ENCODE measurements at regions not wholly inside any gene's neighbourhood (a gene's known extent, or its start where the extent isn't known, plus 50 kb on each side); places are given as distances from the start of the nearest gene placed in this dataset.

DNA sequence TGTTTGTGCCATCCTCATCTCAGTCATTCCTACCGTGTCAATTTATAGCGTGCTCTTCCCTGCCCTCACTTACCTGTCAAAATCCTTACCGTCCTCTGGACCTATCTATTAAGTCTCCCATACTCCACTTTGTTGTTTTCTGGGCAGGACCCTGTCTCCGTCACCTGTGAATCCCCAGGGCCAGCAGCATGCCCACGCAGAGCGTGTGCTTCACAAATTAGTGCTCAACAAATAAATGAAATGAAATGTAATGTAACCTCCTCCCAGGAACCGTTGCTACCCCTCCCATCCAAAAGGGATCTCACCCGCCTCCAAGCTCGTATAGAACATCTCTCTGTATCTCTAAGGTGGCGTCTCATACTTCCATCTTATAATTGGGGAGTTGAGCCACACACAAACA, 589.9 kb upstream of the MGMT start:
- no peak overlapping the region for H2AFZ ChIP-seq (replicated peaks)
- H3K9me3 ChIP-seq (ENCODE audit: low read depth): no peaks in the 10 kb centered on the region
- Mint-ChIP-seq H3K4me1 (peaks cover 2% of the 10 kb centered on the region), H3K27me3 (ENCODE audit: insufficient read depth, low read depth) (peaks cover 8% of the 10 kb centered on the region), H3K36me3 (no peaks in the 10 kb centered on the region), H3K4me3 (no peak overlapping the region), H3K9me3 (no peaks in the 10 kb centered on the region), H3K27ac (no peak overlapping the region)
- no peaks in the 10 kb centered on the region for H4K20me1 ChIP-seq (ENCODE audit: low read depth)
- no peak overlapping the region for H3K9ac ChIP-seq
- no peak for DNase-seq (ENCODE audit: low spot score)
- no peak overlapping the region for H3K27ac ChIP-seq
- no peaks in the 10 kb centered on the region for H3K79me2 ChIP-seq (ENCODE audit: low read depth)
- no peaks in the 10 kb centered on the region for H3K36me3 ChIP-seq
- no peaks in the 10 kb centered on the region for H3K4me1 ChIP-seq
- H3K27me3 ChIP-seq: no peaks in the 10 kb centered on the region
- H3K4me3 ChIP-seq: no peak overlapping the region
- H3K4me2 ChIP-seq: no peak overlapping the region
- no peaks in the 10 kb centered on the region for H3F3A ChIP-seq (ENCODE audit: low read depth)
- TF ChIP-seq, protein P1, sequence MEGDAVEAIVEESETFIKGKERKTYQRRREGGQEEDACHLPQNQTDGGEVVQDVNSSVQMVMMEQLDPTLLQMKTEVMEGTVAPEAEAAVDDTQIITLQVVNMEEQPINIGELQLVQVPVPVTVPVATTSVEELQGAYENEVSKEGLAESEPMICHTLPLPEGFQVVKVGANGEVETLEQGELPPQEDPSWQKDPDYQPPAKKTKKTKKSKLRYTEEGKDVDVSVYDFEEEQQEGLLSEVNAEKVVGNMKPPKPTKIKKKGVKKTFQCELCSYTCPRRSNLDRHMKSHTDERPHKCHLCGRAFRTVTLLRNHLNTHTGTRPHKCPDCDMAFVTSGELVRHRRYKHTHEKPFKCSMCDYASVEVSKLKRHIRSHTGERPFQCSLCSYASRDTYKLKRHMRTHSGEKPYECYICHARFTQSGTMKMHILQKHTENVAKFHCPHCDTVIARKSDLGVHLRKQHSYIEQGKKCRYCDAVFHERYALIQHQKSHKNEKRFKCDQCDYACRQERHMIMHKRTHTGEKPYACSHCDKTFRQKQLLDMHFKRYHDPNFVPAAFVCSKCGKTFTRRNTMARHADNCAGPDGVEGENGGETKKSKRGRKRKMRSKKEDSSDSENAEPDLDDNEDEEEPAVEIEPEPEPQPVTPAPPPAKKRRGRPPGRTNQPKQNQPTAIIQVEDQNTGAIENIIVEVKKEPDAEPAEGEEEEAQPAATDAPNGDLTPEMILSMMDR (IDR thresholded peaks at IDR 0.05): no peak
- TF ChIP-seq EZH2phosphoT487 (IDR thresholded peaks at IDR 0.05) (no peak), EZH2 (IDR thresholded peaks at IDR 0.05) (no peak)

DNA sequence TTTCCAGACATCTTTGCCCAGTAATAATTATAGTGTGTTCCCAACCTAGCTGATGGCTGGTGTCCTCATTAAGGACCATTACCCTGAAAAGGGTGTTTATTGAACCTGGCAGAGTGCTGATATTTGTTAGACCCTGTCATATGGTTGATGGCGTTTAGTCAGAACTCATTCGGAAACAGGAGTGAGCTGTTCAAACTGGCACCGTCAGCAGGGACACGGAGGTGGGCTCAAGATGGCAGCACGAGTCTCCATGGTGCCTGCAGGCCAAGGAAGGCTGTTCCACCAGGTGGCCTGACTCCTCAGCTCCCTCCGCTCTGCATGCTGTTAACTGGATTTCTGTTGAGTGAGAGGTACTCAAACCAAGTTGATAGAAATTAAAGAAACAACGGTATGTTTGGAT, 589.1 kb upstream of the MGMT start:
- Mint-ChIP-seq H3K4me3 (no peak overlapping the region), H3K4me1 (no peaks in the 10 kb centered on the region), H3K9me3 (no peaks in the 10 kb centered on the region), H3K36me3 (no peaks in the 10 kb centered on the region), H3K27ac (no peak overlapping the region), H3K27me3 (ENCODE audit: insufficient read depth, low read depth) (peaks cover 8% of the 10 kb centered on the region)
- Histone ChIP-seq H4K20me1 (ENCODE audit: low read depth) (no peaks in the 10 kb centered on the region), H3K4me2 (no peak overlapping the region), H3K4me1 (no peaks in the 10 kb centered on the region), H3K4me3 (no peak overlapping the region), H3K27ac (no peak overlapping the region), H3K9ac (no peak overlapping the region), H3K36me3 (no peaks in the 10 kb centered on the region), H3K9me3 (ENCODE audit: low read depth) (no peaks in the 10 kb centered on the region), H2AFZ (replicated peaks) (no peak overlapping the region), H3F3A (ENCODE audit: low read depth) (no peaks in the 10 kb centered on the region), H3K79me2 (ENCODE audit: low read depth) (no peaks in the 10 kb centered on the region), H3K27me3 (no peaks in the 10 kb centered on the region)
- DNase-seq (ENCODE audit: low spot score): no peak
- TF ChIP-seq, protein P1 (IDR thresholded peaks at IDR 0.05): no peak
- no peak for TF ChIP-seq EZH2phosphoT487 (IDR thresholded peaks at IDR 0.05)
- TF ChIP-seq EZH2 (IDR thresholded peaks at IDR 0.05): no peak

DNA sequence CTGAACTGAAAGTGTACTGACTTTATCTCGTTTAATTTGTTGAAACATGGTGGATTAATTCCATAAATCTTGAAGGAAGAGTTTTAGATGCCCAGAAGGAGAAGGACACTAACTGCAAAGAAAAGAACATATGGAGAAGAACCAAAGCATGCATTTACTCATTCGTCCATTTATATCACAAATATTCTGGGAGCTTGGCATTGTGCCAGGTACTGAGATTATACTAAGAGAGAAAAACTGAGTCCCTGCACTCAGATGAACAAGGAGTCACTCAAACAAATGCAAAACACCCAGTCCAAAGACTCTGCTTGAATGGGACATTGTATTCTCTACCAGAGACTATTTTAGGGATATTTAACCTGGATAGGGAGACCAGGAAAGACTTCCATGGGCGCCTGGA, 588.0 kb upstream of the MGMT start:
- no peak overlapping the region for H3K4me3 ChIP-seq
- DNase-seq (ENCODE audit: low spot score): no peak
- no peaks in the 10 kb centered on the region for H3K9me3 ChIP-seq (ENCODE audit: low read depth)
- H3K79me2 ChIP-seq (ENCODE audit: low read depth): no peaks in the 10 kb centered on the region
- H3K9ac ChIP-seq: no peak overlapping the region
- H3K27ac ChIP-seq: no peak overlapping the region
- no peaks in the 10 kb centered on the region for H4K20me1 ChIP-seq (ENCODE audit: low read depth)
- Mint-ChIP-seq H3K4me3 (no peak overlapping the region), H3K27me3 (ENCODE audit: insufficient read depth, low read depth) (peaks cover 8% of the 10 kb centered on the region), H3K36me3 (no peaks in the 10 kb centered on the region), H3K27ac (no peak overlapping the region), H3K4me1 (no peaks in the 10 kb centered on the region), H3K9me3 (no peaks in the 10 kb centered on the region)
- no peaks in the 10 kb centered on the region for H3F3A ChIP-seq (ENCODE audit: low read depth)
- no peaks in the 10 kb centered on the region for H3K4me1 ChIP-seq
- no peak overlapping the region for H2AFZ ChIP-seq (replicated peaks)
- TF ChIP-seq EZH2phosphoT487 (IDR thresholded peaks at IDR 0.05) (no peak), EZH2 (IDR thresholded peaks at IDR 0.05) (no peak)
- TF ChIP-seq, protein P1 (IDR thresholded peaks at IDR 0.05): no peak
- no peak overlapping the region for H3K4me2 ChIP-seq
- H3K27me3 ChIP-seq: no peaks in the 10 kb centered on the region
- no peaks in the 10 kb centered on the region for H3K36me3 ChIP-seq
